C4-2B (cell line): ENCODE measurements at regions not wholly inside any gene's neighbourhood (a gene's known extent, or its start where the extent isn't known, plus 50 kb on each side); places are given as distances from the start of the nearest gene placed in this dataset.

Experiments
- H3K27ac ChIP-seq: fragments of 450-650 bp; 2 replicates; pipeline ENCODE4 v1.5.1; 2017
- CTCF ChIP-seq: fragments of 450-650 bp; conservative IDR thresholded peaks from 2 replicates; pipeline ENCODE4 v1.5.1; 2017; ENCODE audit warnings: mild to moderate bottlenecking
- ZFX ChIP-seq: fragments of 450-650 bp; IDR thresholded peaks from 2 replicates; pipeline ENCODE4 v1.6.1; 2017

DNA sequence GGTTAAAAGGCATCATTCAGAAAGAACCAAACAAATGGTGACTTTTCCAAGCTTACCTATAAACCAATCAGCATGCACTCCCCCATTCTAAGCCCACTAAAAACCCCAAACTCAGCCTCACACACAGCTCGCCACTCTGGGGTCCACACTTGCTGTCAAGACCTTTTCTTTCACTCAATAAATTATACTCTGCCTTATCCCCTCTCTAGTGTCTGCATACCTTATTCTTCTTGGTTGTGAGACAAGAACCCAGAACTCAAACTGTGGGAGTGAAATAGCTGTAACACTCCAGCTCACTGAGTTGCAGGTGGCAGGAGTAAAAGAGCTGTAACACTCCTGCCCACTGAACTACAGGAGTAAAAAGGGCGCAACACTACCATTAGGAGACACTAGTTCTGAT, 559.0 kb downstream of the TBC1D4 start:
- no peak overlapping the region for H3K27ac ChIP-seq
- no peak for TF ChIP-seq CTCF
- no peak for TF ChIP-seq ZFX

- no peak for TF ChIP-seq CTCF
- no peak for TF ChIP-seq ZFX
- no peak overlapping the region for H3K27ac ChIP-seq
These were observed 560.6 kb downstream of the TBC1D4 start for GRCh38 chr13:74921326-74921725.

- TF ChIP-seq ZFX: no peak
- TF ChIP-seq CTCF: no peak
- no peak overlapping the region for H3K27ac ChIP-seq
These were observed 561.0 kb downstream of the TBC1D4 start for GRCh38 chr13:74920920-74921319.

DNA sequence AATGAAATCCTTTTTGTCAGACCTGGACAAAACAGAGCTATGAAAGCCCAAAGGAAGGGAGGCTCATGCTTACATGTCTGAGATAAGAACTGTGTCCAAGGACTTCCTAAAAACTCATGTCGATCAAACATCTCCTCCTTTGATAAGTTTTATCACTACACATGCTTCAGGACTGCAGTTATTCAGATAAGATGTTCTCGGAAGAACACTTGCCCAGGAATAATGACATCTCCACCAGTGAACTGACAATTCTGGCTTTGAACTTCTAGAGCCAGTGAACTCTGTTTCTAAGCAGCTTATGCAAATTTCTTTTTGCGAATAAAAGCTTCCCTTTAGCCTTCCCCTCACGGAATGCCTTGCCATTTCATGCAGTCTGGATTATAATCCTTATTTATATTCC, 561.6 kb downstream of the TBC1D4 start:
- TF ChIP-seq ZFX (no peak), CTCF (no peak)
- no peak overlapping the region for H3K27ac ChIP-seq

DNA sequence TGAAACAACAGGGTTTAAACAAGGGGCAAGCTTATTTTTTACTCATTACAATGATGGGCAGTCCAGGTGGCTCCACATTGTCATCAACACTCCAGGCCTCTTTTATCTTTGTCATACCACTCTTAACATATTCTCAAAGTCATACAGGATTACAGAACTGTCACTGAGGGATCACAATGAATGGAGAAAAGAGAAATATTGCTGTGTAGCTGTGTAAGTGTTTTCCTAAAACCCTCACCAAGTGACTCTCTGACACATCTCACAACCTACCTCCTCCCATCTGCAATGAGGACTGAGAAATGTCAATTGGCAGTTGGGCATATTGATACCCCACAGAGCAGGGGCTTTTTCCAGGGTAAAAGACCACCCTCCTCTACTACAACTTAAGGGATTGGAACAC, 562.1 kb downstream of the TBC1D4 start:
- no peak overlapping the region for H3K27ac ChIP-seq
- TF ChIP-seq CTCF (no peak), ZFX (no peak)

DNA sequence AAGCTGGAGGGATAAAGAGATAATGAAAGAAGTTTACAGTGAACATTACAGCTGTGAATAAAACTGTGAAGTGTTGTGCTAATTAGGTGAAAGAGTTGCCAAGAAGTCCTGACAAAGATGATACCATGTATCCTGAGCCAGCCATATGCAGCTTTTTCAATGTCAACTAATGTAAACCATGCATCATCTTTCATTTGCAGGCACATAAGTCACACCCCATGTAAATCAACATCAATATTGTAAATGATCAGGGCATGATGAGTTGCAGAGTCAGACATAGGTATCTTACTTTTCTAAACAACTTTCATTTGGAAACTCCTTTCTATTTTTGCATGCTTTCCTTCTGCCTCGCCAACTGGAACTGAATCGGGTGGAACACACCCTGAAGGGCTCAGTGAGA, 569.1 kb downstream of the TBC1D4 start:
- no peak for TF ChIP-seq ZFX
- TF ChIP-seq CTCF: no peak
- no peak overlapping the region for H3K27ac ChIP-seq

DNA sequence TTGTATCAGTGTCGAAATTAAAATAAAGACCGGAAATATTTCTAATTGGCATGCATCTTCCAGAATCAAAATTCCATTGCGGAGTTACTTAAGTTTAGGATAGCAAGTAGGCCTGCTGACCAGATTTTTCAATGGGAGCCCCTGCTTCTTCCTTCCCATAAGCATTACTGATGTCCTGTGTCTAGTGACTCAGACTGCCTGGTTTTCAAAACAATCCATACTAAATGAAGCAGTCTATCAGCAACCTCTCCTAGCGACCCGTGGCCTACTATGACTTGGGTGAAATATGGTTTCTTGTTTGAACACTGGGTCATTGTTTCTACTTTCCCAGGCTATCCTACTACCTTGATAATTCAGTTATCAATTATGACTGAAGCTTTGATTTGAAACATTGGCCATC, 571.6 kb downstream of the TBC1D4 start:
- no peak for TF ChIP-seq CTCF
- TF ChIP-seq ZFX: no peak
- H3K27ac ChIP-seq: no peak overlapping the region

DNA sequence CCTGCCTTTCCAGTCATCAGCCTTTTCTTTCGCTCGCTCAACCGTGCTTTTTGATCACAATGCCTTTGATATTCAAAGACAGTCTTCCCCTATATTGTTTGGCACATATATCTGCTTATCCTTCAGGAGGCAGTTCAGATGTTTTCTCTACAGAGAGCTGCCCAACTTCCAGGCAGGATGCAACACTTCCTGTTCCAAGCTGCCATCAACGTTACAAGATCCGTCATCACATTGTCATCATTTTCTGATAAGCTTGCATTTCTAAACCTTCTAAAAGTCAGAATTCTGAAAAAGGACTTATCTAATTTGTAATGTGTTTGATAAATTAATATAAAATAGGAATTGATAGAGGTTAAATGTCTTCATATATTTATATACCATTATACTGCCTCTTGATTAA, 574.2 kb downstream of the TBC1D4 start:
- no peak for TF ChIP-seq ZFX
- TF ChIP-seq CTCF: no peak
- no peak overlapping the region for H3K27ac ChIP-seq
